AG20443 (cell line): ENCODE measurements at regions not wholly inside any gene's neighbourhood (a gene's known extent, or its start where the extent isn't known, plus 50 kb on each side); places are given as distances from the start of the nearest gene placed in this dataset.

Experiments used
- DNase-seq: peaks from one replicate; pipeline ENCODE4 v3.0.0; 2012; ENCODE audit warnings: low spot score, mixed read lengths

- DNase-seq: no peak
Measured at GRCh38 chr4:71162386-71162785, 168.9 kb downstream of the DCK start.

- no peak for DNase-seq
Measured at GRCh38 chr4:71163317-71163716, 169.9 kb downstream of the DCK start.

GRCh38 chr4:71167083-71167482 lies 171.7 kb upstream of the SLC4A4 start:
- no peak for DNase-seq

GRCh38 chr4:71171592-71171991 lies 167.2 kb upstream of the SLC4A4 start:
- DNase-seq: no peak

- no peak for DNase-seq
Measured at GRCh38 chr4:71181332-71181731, 157.5 kb upstream of the SLC4A4 start.

- peak; percentile 47 for DNase-seq
Measured at GRCh38 chr4:71184195-71184781, 154.5 kb upstream of the SLC4A4 start.

- no peak for DNase-seq
Measured at GRCh38 chr4:71185037-71185436, 153.8 kb upstream of the SLC4A4 start.

- no peak for DNase-seq
Measured at GRCh38 chr4:71186257-71186565, 152.6 kb upstream of the SLC4A4 start.

GRCh38 chr4:71186566-71187403 lies 152.0 kb upstream of the SLC4A4 start:
- peak; percentile 94 for DNase-seq

GRCh38 chr4:71187404-71188155 lies 151.2 kb upstream of the SLC4A4 start:
- peak; percentile 60 for DNase-seq

GRCh38 chr4:71188156-71188640 lies 150.6 kb upstream of the SLC4A4 start:
- DNase-seq: no peak

GRCh38 chr4:71188951-71189350 lies 149.9 kb upstream of the SLC4A4 start:
- no peak for DNase-seq

- DNase-seq: peak; percentile 12
Measured at GRCh38 chr4:71189471-71189870, 149.3 kb upstream of the SLC4A4 start.

GRCh38 chr4:71194454-71194853 lies 144.4 kb upstream of the SLC4A4 start:
- DNase-seq: no peak

- DNase-seq: peak; percentile 86
Measured at GRCh38 chr4:71195924-71196323, 142.9 kb upstream of the SLC4A4 start.

- DNase-seq: no peak
Measured at GRCh38 chr4:71198958-71199357, 139.9 kb upstream of the SLC4A4 start.

- DNase-seq: no peak
Measured at GRCh38 chr4:71201057-71201456, 137.8 kb upstream of the SLC4A4 start.

- DNase-seq: no peak
Measured at GRCh38 chr4:71201817-71202576, 136.8 kb upstream of the SLC4A4 start.

GRCh38 chr4:71202705-71203104 lies 136.1 kb upstream of the SLC4A4 start:
- peak; percentile 27 for DNase-seq

- no peak for DNase-seq
Measured at GRCh38 chr4:71204056-71204455, 134.8 kb upstream of the SLC4A4 start.

GRCh38 chr4:71206763-71207162 lies 132.1 kb upstream of the SLC4A4 start:
- DNase-seq: peak; percentile 30

- DNase-seq: peak; percentile 78
Measured at GRCh38 chr4:71209161-71209560, 129.7 kb upstream of the SLC4A4 start.
